HG03354 (cell line): ENCODE measurements at regions not wholly inside any gene's neighbourhood (a gene's known extent, or its start where the extent isn't known, plus 50 kb on each side); places are given as distances from the start of the nearest gene placed in this dataset.

Source experiments
- ATAC-seq: cut with Tn5 transposase; IDR thresholded peaks from one replicate; pipeline ENCODE4 v1.9.1; 2021; ENCODE audit warnings: mild to moderate bottlenecking; ENCODE audit not compliant: unreplicated experiment, poor library complexity, severe bottlenecking

GRCh38 chr18:43471873-43472272 lies 194.6 kb upstream of the SYT4 start:
- no peak for ATAC-seq

- no peak for ATAC-seq
Observed at GRCh38 chr18:43481069-43481468, 203.8 kb upstream of the SYT4 start.

DNA sequence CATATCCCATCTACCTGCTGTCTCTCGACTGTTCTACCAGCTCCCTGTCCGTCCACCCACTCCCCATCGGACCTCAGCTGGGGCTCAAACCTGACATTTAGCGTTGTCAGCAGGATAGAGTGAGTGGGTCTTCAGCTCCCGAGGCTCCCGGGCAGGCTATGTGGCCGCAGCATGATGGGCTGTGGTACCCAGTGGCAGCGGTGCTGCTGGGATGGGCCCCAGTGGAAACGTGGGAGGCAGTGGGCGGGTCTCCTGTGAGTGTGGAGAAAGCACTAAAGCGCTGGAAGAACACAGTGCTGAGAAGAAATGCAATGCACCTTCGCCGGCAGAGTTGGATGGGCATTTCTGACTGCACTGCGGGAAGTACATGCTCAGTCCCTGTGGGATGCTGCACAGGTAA lies 204.8 kb upstream of the SYT4 start:
- no peak for ATAC-seq

DNA sequence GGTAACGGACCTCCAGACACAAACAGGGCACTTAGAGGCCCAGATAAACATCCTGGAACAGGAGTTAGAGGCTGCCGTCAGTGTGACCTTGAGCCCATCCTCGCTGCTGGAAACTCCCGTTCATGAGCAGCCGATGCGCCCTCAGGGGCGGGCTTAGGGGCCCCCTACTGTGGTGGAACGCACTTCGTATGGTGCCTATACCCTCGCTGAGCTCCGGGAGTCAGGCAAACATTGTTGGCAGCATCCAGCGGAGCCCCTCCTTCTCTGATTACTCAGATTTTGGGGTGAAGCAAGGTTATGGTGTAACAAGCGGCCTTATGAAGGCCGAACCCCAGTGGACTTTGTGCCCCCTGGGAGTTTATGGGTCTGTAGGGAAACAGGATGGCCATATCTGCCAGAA lies 205.3 kb upstream of the SYT4 start:
- no peak for ATAC-seq

DNA sequence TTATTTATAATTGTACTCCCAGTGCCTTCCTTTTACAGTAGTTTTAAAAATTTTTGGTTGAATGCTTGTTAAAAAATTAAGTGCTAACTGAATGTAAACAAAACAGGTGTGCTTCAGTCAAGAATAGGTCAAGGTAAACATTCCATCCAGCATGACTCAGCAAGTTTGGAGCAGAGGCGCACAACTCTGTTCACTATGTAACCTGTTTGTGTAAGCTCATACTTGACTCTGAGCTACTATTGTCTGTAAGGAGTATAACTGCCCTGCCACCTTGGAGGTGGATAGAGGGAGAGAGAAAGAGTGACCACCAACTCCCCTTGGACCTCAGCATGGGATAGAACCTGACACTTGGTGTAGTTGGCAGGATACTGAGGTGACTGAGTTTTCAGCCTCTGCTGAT lies 207.4 kb upstream of the SYT4 start:
- ATAC-seq = no peak

- ATAC-seq = no peak
Observed at GRCh38 chr18:43485545-43485963, 208.3 kb upstream of the SYT4 start.

DNA sequence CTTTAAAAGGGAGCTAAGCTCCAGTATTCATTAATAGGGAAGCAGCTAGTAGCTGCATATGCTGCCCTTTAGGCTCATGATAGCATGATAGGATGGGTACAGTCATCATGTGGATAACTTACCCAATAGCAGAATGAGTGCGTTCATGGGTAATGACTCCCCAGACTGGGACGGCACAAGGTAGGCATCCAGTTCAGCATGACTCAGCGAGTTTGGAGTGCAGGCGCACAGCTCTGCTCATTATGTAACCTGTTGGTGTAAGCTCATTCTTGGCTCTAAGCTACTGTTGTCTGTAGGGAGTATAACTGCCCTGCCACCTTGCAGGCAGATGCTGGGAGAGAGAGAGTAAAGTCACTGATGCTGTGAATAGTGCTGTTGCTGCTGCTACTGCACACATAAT lies 209.2 kb upstream of the SYT4 start:
- ATAC-seq = no peak

DNA sequence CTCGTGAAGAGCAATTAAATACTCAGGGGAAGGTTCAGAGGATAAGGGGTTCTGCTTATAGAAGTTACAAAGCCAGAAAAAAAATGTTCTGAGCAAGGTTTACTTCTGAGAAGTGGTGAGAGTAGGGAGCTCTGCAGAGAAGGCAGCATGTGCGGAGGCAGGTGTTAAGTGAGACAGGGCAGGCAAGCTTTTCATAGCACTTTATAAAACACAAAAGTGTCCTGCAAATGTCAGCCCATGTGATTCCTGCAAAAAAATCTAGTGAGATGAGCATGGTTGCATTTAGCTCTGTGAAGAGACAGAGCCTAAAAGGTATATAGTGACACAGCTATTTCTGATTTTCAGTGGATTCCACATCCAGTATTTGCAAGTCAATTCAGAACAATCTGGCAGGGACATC lies 223.8 kb upstream of the SYT4 start:
- ATAC-seq = no peak

- no peak for ATAC-seq
Observed at GRCh38 chr18:43506935-43507334, 229.6 kb upstream of the SYT4 start.

- ATAC-seq = no peak
Observed at GRCh38 chr18:43507842-43508481, 230.7 kb upstream of the SYT4 start.

- no peak for ATAC-seq
Observed at GRCh38 chr18:43514747-43515146, 237.5 kb upstream of the SYT4 start.

- no peak for ATAC-seq
Observed at GRCh38 chr18:43515481-43515880, 238.2 kb upstream of the SYT4 start.

GRCh38 chr18:43524260-43524659 lies 247.0 kb upstream of the SYT4 start:
- no peak for ATAC-seq

GRCh38 chr18:43525169-43525568 lies 247.9 kb upstream of the SYT4 start:
- no peak for ATAC-seq

GRCh38 chr18:43526426-43527145 lies 249.3 kb upstream of the SYT4 start:
- no peak for ATAC-seq

- no peak for ATAC-seq
Observed at GRCh38 chr18:43531438-43531837, 254.1 kb upstream of the SYT4 start.

DNA sequence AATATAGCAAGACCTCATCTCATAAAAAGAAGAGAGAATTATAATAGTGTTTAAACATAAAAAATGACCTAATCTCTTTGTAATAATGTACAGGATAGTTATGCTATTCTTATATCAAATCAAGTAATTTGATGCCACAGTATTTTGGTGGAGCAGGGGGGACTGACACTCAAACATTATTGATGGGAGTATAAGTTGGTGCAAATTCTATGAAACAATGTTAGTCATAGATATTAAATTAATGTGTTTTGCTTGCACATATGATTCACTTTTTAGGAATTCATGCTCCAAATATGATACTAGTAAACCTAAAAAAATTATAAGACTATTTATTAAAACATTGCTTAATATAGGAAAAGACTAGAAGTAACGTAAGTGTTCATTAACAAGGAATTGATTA lies 256.1 kb upstream of the SYT4 start:
- ATAC-seq = no peak

DNA sequence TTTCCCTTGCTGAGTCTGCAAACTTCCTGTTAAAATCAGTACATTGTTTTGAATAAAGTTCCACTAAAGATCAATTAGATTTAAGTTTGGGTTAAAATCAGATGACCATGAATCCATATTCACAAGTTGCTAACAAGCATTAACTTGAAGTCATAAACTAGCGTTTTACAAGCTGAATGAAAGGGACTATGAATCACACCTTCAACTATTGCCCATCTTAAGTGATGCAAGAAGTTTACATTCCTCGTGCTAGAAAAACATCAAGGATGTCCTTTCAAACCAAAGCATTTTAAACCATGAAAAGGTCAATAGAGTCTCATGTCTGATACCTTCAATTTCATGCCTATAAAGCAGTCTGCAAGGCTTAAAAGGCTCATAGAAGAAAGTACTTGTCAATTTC lies 257.2 kb upstream of the SYT4 start:
- ATAC-seq = no peak

DNA sequence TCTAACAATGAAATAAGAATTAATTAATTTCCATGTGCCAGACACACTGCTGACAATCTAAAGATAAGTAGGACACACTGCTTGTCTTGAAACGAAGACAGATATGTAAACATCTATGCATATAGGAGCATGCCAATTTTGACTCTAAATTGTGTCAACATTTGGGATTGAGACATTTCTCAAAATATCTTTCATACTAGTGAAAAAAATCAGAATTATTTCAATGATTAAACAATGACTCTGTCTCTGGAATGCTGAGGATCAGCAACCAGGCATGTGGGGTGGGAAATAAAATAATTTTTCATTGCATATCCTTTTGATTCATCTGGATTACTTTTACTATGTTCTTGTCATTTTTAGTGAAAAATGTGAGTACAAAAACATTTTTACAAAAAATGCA lies 262.6 kb upstream of the SYT4 start:
- ATAC-seq = no peak

DNA sequence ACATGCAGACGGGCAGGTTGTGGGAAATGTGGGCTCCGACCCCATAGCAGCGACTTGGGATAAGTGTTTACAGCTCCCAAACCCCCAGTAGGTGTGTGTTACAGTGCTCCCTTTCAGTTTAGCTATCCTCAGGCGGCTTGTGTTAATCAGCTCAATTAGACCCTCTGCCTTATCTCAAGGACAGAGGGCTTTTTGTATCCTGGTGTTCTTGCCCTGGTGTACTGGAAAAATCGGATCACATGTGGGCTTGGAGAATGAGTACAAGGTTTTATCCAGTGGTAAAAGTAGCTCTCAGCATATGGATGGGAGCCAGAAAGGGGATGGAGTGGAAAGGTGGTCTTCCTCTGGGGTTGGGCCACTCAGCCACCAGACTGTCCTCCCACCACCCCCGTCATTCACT lies 264.7 kb upstream of the SYT4 start:
- ATAC-seq = no peak

- no peak for ATAC-seq
Observed at GRCh38 chr18:43543236-43543635, 265.9 kb upstream of the SYT4 start.

DNA sequence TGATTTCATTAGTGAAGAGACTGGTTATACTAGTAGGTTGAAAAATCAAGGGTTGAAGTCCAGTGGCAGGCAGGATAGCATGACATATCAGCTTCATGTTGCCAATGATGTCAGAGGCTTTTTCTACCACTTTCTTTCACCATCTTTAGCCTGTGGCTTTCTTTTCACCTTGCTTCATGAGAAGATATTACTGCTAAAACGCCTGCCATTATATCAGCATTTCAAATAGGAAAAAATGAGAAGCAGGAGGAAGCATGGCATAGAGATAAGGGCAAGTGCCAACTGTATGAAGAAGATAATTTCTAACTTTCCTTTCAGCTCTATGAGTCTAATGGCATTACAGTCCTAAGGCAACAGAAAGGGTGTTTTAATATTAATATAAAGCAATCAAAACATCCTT lies 270.2 kb upstream of the SYT4 start:
- no peak for ATAC-seq
